Renal cortical epithelial cell (primary cell): ENCODE measurements at regions not wholly inside any gene's neighbourhood (a gene's known extent, or its start where the extent isn't known, plus 50 kb on each side); places are given as distances from the start of the nearest gene placed in this dataset.

Experiments
- DNase-seq: peaks from one replicate; pipeline ENCODE4 v3.0.0-alpha.2; 2011; ENCODE audit warnings: low read depth

DNA sequence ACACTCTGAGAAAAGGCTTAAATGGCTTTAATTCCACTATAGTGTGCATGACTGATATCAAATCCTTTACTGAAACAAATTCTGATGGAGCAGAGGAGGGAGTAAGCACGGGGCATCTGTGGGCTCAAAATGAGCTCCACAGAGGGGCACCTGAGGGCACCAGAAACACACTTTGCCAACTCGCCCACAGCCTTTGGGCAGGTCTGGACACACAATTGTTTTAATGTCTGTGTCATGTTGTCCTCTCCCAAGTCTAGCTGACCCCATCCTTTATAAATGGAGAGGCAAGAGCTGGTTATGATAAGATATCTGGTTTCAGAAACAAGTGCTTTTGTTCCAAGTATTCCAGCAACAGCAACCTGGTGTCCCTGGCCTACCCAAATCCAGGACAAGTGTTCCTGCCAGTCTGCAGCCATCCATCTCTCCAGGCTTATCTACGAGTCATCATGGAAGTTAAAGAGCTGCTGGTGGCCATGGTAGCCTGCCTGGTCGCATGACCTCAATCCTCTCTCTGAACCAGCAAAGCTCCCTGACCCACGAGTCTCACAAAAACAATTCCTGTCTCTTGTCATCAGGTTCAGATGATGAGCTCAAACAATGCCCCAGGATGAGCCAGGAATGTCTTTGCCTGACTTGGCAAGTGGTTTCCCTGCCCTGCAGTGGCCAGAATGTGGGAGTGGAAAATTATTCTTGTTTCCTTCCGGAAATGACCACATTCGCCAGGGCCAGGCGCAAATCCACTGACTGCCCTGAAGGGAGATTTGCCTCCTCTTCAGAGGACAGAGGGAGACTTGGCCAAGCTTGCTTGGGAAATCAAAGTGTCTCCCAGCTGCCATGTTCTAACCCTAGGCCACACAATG, 64.4 kb upstream of the TPM1 start:
- peak; percentile 85 for DNase-seq

- peak; percentile 62 for DNase-seq
Measured at GRCh38 chr15:62979252-62979651, 63.3 kb upstream of the TPM1 start.

DNA sequence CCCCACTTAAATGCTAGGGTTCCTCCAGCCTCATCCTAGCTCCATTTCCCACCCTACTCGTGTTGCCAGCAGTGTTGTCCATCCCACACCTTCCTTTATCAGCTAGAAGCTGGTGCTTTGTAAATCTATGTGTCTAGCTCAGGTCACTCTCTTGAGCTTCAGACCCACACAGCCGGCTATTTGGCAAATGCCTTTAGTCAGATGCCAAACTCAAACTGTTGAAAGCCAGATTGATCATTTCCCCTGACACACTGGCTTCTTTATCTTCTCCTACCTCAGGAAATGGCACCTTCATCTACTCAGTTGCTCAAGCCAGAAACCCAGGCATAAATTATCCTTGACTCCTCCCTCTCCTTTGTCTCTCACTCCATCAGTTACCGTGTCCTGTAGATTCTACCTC, 61.5 kb upstream of the TPM1 start:
- no peak for DNase-seq

- DNase-seq = no peak
Measured at GRCh38 chr15:62983956-62984355, 58.6 kb upstream of the TPM1 start.

DNA sequence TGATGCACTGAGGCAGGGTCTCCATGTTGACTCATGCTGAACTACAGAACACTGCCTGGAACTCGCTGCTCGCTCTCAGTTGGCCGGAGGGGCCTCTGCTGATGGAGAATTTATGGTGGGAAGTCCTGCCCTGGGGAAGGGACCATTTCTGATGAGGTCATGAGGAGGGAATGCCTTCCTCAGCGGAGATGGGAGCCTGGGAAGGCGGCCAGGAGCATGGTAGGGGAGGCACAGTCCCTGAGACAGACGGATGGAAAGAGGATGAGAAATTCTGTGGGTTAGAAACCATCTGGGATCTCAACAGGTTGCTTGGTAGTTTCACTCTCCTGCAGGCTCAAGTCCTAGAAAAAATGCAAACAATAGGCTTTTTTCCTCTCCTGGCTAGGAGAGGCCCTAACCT, 56.8 kb upstream of the TPM1 start:
- DNase-seq = peak; percentile 18

DNA sequence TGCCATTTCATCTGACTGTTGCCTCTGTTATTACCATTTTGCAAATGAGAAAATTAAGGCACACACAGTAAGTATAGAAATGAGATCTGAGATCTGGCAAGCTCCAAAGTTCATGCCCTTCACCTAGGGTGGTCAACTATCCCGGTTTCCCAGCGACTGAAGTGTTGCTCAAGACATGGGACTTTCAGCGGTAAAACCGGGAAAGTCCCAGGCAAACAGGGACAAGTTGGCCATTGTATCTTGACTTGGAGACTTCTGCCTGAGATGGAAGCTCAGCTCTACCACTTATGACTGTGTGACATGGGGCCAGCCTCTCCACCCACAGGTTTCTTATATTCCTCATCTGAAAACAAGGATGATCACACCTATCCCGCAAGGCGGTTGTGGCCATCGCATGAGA, 55.6 kb upstream of the TPM1 start:
- no peak for DNase-seq

DNA sequence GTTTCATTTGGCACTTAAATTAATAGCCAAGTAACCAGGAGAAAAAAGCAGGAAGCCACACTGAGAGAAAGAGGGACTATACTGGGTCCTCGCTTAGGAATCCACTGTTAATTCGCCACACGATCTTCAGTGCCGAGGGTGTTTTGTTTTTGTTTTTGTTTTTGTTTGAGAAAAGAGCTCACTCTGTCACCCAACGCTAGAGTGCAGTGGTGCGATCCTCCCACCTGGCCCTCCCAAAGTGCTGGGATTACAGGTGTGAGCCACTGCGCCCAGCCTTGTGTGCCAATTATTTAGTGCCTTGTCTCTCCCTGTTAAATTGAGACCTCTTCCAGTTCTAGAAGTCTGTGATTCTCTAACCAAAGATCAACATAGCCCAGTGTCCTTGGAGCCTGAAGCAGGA, 53.8 kb upstream of the TPM1 start:
- DNase-seq = no peak

- DNase-seq = no peak
Measured at GRCh38 chr15:62989366-62990055, 53.0 kb upstream of the TPM1 start.

DNA sequence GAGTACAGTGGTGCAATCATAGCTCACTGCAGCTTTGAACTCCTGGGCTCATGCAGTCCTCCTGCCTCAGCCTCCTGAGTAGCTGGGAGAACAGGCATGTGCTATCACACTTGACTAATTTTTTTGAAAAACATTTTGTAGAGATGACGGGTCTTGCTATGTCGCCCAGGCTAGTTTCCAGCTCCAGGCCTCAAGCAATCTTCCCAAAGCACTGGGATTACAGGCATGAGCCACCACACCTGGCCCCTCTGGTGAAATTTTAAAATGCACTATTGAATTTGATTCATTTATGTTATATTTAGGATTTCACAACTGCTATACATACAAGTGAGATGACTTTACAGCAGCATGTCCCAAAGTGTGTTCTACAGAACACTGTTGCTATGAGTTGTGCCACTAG, 50.8 kb upstream of the TPM1 start:
- DNase-seq = no peak

- DNase-seq = no peak
Measured at GRCh38 chr15:62992302-62992701, 50.2 kb upstream of the TPM1 start.
